Stimulated activated CD4-positive, alpha-beta T cell treated with anti-CD3 and anti-CD28 coated beads, Interleukin-1b, Interleukin-23, amount 100 ng/mL, for 1 hour (primary cell): ENCODE measurements at regions not wholly inside any gene's neighbourhood (a gene's known extent, or its start where the extent isn't known, plus 50 kb on each side); places are given as distances from the start of the nearest gene placed in this dataset.

Source experiments
- DNase-seq, 2 donors: peaks; one replicate each; pipeline ENCODE4 v3.0.0-alpha.2; 2020; ENCODE audit warnings: low read depth in 2 of 2

- no peak for DNase-seq
Observed at GRCh38 chr10:31081937-31082840, 50.5 kb upstream of the ZNF438 start.

- DNase-seq: peak; percentile 8 to 39
Observed at GRCh38 chr10:31083765-31084184, 52.1 kb upstream of the ZNF438 start.

GRCh38 chr10:31087011-31087410, 55.3 kb upstream of the ZNF438 start:
- no peak for DNase-seq

GRCh38 chr10:31087851-31088250, 56.2 kb upstream of the ZNF438 start:
- DNase-seq: no peak

GRCh38 chr10:31090894-31091607, 59.4 kb upstream of the ZNF438 start:
- no peak for DNase-seq

GRCh38 chr10:31095677-31096560, 64.3 kb upstream of the ZNF438 start:
- DNase-seq: no peak

- DNase-seq: no peak
Observed at GRCh38 chr10:31098046-31098445, 66.4 kb upstream of the ZNF438 start.

- DNase-seq: no peak
Observed at GRCh38 chr10:31099094-31099493, 67.4 kb upstream of the ZNF438 start.

GRCh38 chr10:31099664-31100063, 68.0 kb upstream of the ZNF438 start:
- no peak for DNase-seq

- no peak for DNase-seq
Observed at GRCh38 chr10:31100115-31100601, 68.5 kb upstream of the ZNF438 start.

- no peak for DNase-seq
Observed at GRCh38 chr10:31100662-31101061, 69.0 kb upstream of the ZNF438 start.

- peak; percentile 8 to 37 for DNase-seq
Observed at GRCh38 chr10:31101123-31101522, 69.5 kb upstream of the ZNF438 start.

- no peak for DNase-seq
Observed at GRCh38 chr10:31102421-31102820, 70.8 kb upstream of the ZNF438 start.

- DNase-seq: no peak
Observed at GRCh38 chr10:31103112-31103511, 71.4 kb upstream of the ZNF438 start.

GRCh38 chr10:31112961-31113360, 81.3 kb upstream of the ZNF438 start:
- no peak for DNase-seq

- no peak for DNase-seq
Observed at GRCh38 chr10:31116226-31116625, 84.6 kb upstream of the ZNF438 start.

GRCh38 chr10:31118556-31118955, 86.9 kb upstream of the ZNF438 start:
- no peak for DNase-seq

- DNase-seq: no peak
Observed at GRCh38 chr10:31120392-31120791, 88.7 kb upstream of the ZNF438 start.

GRCh38 chr10:31120961-31121685, 89.5 kb upstream of the ZNF438 start:
- no peak for DNase-seq

GRCh38 chr10:31121757-31122577, 90.3 kb upstream of the ZNF438 start:
- no peak for DNase-seq
